DOHH2 (cell line): ENCODE measurements at regions not wholly inside any gene's neighbourhood (a gene's known extent, or its start where the extent isn't known, plus 50 kb on each side); places are given as distances from the start of the nearest gene placed in this dataset.

Experiments
- EZH2phosphoT487 ChIP-seq: fragments of 200-600 bp; sonication (generic); IDR thresholded peaks from 2 replicates; pipeline ENCODE4 v1.6.1; 2017; ENCODE audit warnings: borderline replicate concordance, mild to moderate bottlenecking, antibody characterized with exemption, low read length, moderate library complexity, mixed read lengths
- TF ChIP-seq, protein P1 (sequence below): fragments of 200-600 bp; sonication (generic); IDR thresholded peaks from one replicate; pipeline ENCODE4 v1.5.1; 2014; ENCODE audit warnings: antibody characterized with exemption, mild to moderate bottlenecking, low read depth, low read length; ENCODE audit not compliant: poor library complexity, severe bottlenecking

DNA sequence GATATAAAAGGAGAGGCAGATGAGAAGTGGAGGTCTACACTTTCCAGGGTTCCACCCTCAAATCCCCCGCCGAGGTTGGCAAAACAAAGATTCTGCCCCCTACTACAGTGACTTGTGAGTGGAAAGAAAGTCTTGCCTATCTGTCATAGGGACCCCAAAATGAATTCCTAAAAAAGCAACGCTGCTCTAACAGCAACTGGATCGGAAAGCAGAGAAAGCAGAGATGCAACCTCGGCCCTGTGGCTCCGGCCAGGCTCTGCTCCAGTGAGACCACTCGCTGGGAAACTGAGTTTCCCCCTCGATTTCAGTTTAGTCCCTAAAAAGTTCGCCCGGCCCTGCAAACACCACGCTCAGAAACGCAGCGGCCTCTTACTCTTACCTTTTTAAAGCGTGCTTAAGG is 297.9 kb upstream of the NFE2L3 start:
- TF ChIP-seq, protein P1, sequence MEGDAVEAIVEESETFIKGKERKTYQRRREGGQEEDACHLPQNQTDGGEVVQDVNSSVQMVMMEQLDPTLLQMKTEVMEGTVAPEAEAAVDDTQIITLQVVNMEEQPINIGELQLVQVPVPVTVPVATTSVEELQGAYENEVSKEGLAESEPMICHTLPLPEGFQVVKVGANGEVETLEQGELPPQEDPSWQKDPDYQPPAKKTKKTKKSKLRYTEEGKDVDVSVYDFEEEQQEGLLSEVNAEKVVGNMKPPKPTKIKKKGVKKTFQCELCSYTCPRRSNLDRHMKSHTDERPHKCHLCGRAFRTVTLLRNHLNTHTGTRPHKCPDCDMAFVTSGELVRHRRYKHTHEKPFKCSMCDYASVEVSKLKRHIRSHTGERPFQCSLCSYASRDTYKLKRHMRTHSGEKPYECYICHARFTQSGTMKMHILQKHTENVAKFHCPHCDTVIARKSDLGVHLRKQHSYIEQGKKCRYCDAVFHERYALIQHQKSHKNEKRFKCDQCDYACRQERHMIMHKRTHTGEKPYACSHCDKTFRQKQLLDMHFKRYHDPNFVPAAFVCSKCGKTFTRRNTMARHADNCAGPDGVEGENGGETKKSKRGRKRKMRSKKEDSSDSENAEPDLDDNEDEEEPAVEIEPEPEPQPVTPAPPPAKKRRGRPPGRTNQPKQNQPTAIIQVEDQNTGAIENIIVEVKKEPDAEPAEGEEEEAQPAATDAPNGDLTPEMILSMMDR: no peak
- no peak; the same call in 1 of the 2 replicates for TF ChIP-seq EZH2phosphoT487
